ENCODE measurements at regions not wholly inside any gene's neighbourhood (a gene's known extent, or its start where the extent isn't known, plus 50 kb on each side); places are given as distances from the start of the nearest gene placed in this dataset.

- TF ChIP-seq EP300 (IDR thresholded peaks at IDR 0.05; ENCODE audit: low read length): peak; percentile 45; the same call in 1 of the 2 replicates
- no peak for TF ChIP-seq HDAC8 (tag; IDR thresholded peaks at IDR 0.05)
- no peak for TF ChIP-seq SREBF1 (IDR thresholded peaks at IDR 0.05; ENCODE audit: borderline replicate concordance, low read depth, low read length)
- peak; percentile 71 for TF ChIP-seq CBFA2T3 (IDR thresholded peaks at IDR 0.05)
- TF ChIP-seq, protein P1, sequence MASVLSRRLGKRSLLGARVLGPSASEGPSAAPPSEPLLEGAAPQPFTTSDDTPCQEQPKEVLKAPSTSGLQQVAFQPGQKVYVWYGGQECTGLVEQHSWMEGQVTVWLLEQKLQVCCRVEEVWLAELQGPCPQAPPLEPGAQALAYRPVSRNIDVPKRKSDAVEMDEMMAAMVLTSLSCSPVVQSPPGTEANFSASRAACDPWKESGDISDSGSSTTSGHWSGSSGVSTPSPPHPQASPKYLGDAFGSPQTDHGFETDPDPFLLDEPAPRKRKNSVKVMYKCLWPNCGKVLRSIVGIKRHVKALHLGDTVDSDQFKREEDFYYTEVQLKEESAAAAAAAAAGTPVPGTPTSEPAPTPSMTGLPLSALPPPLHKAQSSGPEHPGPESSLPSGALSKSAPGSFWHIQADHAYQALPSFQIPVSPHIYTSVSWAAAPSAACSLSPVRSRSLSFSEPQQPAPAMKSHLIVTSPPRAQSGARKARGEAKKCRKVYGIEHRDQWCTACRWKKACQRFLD (CRISPR knock-in tag; IDR thresholded peaks at IDR 0.05): no peak
- 0 out of 4 replicates have a peak, but pooled peaks of 1 of the 2 experiments have one; percentile 19 for TF ChIP-seq ETV6 (IDR thresholded peaks at IDR 0.05; ENCODE audit: borderline replicate concordance in 1 of 2, low read depth in 2 of 2, low read length in 1 of 2)
- TF ChIP-seq ETV6 (CRISPR knock-in tag; IDR thresholded peaks at IDR 0.05; ENCODE audit: borderline replicate concordance): no peak
- TF ChIP-seq NCOR1 (IDR thresholded peaks at IDR 0.05): peak; percentile 67
- peak; percentile 59 for TF ChIP-seq DPF2 (IDR thresholded peaks at IDR 0.05)
- TF ChIP-seq ZNF274 (IDR thresholded peaks at IDR 0.05; ENCODE audit: borderline replicate concordance, low read depth, low read length): no peak
- TF ChIP-seq PRDM10 (IDR thresholded peaks at IDR 0.05; ENCODE audit: partially characterized antibody): peak; percentile 96
- TF ChIP-seq TAL1 (IDR thresholded peaks at IDR 0.05): peak; percentile 53; the same call in 1 of the 2 replicates
- no peak for TF ChIP-seq SFPQ (IDR thresholded peaks at IDR 0.05; ENCODE audit: low read depth, low read length)
- TF ChIP-seq TEAD4 (IDR thresholded peaks at IDR 0.05; ENCODE audit: low read length): peak; percentile 32; the same call in 1 of the 2 replicates
- no peak for TF ChIP-seq TEAD4 (CRISPR knock-in tag; IDR thresholded peaks at IDR 0.05; ENCODE audit: borderline replicate concordance)
- TF ChIP-seq, protein P2, sequence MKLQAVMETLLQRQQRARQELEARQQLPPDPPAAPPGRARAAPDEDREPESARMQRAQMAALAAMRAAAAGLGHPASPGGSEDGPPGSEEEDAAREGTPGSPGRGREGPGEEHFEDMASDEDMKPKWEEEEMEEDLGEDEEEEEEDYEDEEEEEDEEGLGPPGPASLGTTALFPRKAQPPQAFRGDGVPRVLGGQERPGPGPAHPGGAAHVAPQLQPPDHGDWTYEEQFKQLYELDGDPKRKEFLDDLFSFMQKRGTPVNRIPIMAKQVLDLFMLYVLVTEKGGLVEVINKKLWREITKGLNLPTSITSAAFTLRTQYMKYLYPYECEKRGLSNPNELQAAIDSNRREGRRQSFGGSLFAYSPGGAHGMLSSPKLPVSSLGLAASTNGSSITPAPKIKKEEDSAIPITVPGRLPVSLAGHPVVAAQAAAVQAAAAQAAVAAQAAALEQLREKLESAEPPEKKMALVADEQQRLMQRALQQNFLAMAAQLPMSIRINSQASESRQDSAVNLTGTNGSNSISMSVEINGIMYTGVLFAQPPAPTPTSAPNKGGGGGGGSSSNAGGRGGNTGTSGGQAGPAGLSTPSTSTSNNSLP (IDR thresholded peaks at IDR 0.05; ENCODE audit: borderline replicate concordance, low read depth, low read length): 0 out of 2 replicates have a peak, but pooled peaks have one; percentile 32
- 0 out of 2 replicates have a peak, but pooled peaks have one; percentile 11 for TF ChIP-seq JUND (IDR thresholded peaks at IDR 0.05; ENCODE audit: borderline replicate concordance, low read depth, low read length)
- TF ChIP-seq JUND (tag; IDR thresholded peaks at IDR 0.05; ENCODE audit: borderline replicate concordance, low read depth, low read length): no peak
- no peak for TF ChIP-seq PKNOX1 (IDR thresholded peaks at IDR 0.05)
Measured at GRCh38 chr1:70877343-70877742, 170.3 kb downstream of the PTGER3 start (continued).

All from K562 (cell line).